ENCODE measurements at regions not wholly inside any gene's neighbourhood (a gene's known extent, or its start where the extent isn't known, plus 50 kb on each side); places are given as distances from the start of the nearest gene placed in this dataset.
"Not testable (repeated sequence)": the region's sequence is repeated elsewhere in the genome, so short reads cannot be mapped to it uniquely, and the experiment has no call there.

DNA sequence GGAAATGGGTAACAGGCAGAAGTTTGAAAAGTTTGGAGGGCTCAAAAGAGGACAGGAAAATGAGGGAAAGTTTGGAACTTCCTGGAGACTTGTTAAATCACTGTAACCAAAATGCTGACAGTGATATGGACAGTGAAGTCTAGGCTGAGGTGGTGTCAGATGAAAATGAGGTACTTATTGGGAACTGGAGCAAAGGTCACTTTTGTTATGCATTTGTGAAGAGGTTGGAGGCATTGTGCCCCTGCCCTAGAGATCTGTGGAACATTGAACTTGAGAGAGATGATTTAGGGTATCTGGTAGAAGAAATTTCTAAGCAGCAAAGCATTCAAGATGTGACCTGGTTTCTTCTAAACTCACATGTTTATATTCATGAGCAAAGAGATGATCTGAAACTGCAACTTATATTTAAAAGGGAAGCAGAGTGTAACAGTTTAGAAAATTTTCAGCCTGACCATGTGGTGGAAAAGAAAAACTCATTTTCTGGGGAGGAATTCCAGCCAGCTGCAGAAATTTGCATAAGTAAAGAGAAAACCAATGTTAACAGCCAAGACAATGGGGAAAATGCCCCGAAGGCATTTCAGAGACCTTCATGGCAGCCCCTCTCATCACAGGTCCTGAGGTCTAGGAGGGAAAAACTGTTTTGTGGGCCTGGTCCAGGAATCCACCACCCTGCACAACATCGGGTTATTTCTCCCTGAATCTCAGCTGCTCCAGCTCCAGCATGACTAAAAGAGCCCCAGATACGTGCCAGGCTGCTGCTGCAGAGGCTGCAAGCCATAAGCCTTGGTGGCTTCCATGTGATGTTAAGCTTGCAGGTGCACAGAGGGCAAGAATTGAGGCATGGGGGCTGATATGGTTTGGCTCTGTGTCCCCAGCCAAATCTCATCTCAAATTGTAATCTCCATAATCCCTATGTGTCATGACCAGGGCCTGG, 632.5 kb upstream of the GNPDA2 start:
- no peak for DNase-seq (ENCODE audit: low spot score)

DNA sequence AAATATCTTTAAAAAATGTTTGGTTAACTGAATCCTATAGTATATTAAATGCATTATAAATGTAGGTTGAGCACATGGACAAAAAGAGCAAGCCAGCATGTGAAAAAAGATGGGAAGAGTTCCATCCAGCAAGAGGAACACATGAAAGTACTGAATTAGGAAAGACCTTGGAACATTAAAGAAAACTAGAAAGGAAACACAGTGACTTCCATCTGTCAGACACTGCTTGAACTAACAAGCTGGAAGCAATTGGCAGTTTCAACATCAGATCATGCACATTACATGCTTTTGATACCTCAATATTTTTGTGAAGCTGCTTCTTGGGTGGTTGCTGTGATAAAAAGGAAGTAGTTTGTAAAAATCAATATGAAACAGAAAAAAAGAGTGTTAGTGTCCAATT, 626.8 kb upstream of the GNPDA2 start:
- no peak for DNase-seq (ENCODE audit: low spot score)

DNA sequence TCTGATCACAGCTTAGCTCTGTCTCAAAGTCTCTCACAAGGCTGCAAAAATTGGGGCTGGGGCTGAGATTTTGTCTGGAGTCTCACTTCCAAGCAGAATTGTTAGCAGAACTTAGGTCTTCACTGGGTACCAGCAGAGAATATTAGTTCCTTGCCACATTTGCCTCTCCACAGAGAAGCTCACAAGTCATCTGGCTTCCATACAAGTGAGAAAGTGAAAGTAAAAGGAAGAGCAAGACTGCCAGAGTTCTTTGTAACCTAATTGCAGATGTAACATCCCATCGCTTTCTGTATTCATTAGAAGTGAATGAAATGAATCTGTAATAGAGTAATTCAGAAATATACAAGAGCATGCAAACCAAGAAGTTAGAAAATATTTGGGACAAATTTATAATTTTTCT, 624.1 kb upstream of the GNPDA2 start:
- no peak for DNase-seq (ENCODE audit: low spot score)

DNA sequence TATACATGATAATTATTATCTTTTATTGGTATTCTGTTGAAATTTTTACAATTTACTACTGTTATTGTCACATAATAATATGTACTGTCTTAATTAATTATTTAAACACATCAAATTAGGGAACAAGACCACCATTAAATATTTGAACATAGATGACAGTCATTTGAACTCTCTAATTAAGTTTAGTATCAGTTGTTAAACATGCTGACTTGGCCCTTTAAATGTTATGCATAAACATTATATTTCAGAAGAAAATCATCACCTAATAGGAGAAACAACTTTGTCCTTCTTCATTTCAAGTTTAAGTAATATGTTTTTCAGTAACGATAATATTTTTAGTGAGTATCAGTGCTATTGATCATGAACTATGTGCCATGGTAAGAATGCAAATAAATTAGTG, 623.5 kb upstream of the GNPDA2 start:
- no peak for DNase-seq (ENCODE audit: low spot score)

DNA sequence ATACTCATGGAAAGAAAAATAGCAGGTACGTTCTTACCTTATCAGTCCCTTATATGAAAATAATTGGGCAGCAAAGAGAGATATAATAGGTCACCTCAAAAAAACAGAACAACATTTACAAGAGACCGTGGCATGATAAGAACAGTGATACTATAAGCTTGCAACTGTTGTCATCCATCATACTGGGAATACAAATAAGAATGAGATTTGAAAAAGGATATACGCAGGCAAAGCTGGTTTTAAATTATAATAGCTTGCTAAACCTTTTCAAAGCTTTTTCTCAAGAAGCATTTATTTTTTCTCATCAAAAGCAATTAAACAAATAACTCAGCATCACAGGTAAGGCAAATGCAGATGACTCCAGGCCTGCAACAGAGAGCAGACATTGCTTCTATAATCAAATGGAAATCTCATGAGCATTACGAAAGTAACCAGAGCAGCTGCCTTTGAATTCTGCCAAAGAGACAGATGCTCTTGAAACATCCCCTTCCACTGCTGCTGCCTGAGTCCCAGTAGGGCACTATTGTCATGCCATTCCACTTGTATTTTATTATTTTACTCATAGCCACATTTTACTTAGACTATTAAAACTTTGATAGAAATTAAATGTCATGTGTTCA, 620.6 kb upstream of the GNPDA2 start:
- no peak for DNase-seq (ENCODE audit: low spot score)

DNA sequence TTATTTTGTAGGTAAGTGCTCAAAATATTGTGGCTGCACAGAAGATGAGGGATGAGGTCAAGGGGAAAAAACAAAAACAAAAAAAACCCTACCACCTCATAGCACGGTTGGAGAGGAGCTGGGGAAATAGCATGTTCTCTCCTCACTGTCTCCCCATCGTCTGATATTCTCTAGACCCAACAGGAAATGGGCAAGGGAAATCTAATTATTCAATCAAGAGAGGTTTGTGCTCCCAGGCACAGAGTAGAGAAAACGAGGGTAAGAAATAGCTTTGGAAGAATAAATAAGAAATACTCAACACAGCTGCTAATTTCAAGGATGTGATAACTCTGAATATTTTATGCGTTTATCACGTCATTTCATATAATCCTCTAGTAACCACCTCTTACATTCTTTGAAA, 619.2 kb upstream of the GNPDA2 start:
- no peak for DNase-seq (ENCODE audit: low spot score)

DNA sequence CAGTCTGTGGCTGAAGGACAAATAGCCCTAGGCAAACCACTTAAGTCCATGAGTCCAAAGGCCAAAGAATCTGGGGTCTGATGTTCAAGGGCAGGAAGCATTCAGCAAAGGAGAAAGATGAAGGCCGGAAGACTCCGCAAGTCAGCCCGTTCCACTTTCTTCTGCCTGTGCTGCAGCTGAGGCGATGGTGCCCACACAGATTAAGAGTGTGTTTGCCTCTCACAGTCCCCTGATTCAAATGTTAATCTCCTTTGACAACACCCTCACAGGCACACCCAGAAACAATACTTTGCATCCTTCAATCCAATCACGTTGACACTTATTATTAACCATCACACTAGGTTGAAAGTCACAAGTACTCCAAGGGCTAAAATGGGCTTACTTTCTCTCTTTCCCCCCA, 605.4 kb upstream of the GNPDA2 start:
- no peak for DNase-seq (ENCODE audit: low spot score)

DNA sequence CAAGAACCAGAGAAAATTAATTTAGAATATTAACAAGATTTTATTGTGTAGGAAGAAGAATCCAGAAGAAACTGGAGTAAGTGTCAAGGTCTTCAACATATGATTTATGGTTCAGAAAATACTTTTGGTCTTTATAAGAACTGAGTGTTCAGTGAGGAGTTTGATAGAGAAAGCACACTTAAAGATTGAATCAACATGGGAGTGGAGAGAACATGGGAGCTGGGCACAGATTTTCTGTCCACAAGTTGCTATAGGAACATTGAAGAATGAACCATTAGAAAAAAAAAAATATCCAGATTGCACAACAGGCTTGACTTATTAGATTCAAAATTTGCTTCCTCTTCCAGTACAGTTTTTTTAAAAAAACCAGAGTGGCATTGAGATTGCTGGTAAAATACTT, 601.2 kb upstream of the GNPDA2 start:
- DNase-seq (ENCODE audit: low spot score), result no peak

DNA sequence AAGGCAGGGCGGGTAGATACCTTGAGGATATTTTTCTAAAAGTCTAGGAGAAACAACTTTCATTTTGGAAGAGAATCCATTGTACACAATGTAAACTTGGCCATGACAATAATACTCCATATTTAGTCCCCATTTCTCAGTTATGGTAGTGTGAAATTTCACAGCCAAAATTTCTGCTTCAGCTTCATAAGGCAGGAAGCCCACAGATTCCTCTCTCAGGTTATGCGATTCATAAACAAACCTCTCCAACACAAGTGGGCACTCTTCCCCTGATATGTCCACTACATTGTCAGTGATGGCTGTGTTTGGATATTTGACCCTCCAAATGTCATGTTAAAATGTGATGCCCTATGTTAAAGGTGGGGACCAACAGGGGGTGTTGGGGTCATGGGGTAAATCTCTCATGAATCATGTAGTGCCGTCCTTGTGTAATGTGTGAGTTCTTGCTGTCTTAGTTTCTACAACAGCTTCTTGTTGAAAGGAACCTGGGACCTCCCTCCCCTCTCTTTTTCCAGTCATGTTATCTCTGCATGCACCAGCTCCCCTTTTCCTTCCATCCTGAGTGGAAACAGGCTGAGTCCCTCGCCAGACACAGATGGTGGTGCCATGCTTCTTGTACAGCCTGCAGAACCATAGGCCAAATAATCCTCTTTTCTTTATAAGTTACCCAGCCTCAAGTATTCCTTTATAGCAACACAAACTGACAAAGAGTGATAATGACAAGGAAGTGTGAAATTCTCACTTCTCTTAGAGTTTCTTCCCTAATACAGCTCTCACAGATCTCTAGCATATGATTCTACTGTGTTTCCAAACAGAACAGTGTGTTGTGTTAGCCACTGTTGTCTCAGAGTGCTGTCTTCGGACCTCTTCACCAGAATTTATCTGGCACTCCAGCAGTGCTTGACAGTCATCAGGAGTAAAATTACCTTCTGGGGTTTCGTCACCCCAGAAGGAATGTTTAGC, 598.4 kb upstream of the GNPDA2 start:
- DNase-seq (ENCODE audit: low spot score), result no peak

DNA sequence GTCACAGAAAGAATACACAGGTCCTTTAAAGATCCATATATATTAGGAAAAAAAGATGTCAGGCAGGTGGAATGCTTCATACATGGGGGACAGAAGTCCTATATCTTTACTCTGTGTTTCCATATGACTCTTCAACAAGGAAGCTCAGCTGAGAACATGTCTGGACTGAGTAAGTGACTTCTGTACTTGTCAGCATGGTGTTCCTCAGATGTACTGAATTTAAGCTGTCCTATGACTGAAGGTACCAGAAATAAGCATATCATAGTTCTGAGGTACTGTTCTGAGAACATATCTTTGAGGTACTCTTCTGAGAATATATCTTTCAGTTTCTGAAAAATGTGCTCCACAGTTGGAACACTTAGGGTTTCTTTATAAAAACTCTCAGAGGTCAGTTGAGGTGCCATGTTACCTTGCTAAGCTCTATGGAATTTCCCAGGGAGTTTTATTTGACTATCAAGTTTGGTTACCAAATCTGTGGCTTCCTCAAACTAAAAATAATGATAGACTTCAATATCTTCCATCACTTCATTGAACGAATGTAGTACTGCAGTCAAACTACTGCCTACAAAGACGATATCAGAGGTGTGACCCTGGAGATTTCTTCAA, 597.2 kb upstream of the GNPDA2 start:
- no peak for DNase-seq (ENCODE audit: low spot score)

DNA sequence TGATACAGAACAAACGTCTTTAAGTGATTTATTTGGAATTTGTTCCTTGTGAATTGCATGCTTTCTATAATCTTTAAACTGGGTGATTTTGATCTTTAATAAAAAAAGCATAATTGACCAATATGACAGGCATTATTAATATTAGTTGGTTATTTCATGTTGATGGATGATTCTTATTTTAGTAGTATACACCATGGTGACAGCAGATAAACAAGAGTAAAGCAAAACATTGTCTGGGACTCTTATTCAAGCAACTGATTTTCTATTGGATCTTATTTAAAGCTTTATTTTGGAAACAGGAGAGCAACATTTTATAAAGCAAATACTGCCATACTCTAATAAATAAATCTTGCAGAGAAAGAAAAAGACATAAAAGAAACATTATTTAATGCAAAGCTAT, 591.4 kb upstream of the GNPDA2 start:
- DNase-seq (ENCODE audit: low spot score), result no peak

DNA sequence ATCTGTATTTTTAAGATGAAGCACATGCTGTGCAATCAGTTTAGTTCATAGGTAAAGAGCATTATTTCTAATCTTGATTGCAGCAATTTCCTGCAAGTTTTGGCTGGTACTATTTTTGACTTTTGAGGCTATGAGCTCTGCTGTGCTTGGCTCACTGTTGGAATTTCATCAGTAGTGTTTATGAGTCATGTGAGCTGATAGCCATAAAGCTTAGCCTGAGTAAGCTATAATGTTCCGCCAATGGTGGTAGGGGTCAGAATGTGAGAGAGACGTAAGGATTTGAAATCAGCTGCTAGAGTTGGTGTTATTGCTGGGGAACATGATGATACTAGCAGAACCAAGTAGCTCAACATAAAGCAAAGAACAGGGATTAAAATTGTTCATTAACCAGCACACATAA, 590.9 kb upstream of the GNPDA2 start:
- DNase-seq (ENCODE audit: low spot score), result no peak

DNA sequence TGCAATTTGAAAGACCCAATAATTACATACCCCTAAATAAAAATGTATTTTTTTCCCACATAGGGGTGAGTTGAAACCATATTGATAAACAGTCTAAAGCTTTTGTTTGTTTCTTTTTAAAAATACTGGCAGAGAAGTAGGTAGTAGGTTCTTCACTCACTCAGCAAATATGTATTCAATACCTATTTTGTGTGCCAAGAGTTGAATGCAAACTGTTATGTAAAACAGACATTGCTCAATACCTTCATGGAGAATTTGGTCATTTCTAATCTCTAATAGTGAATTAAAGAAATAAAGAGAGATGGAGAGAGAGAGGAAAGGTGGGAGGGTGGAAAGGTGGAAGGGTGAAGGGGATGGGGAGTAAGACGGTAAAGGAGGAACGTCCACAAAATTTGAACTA, 589.9 kb upstream of the GNPDA2 start:
- DNase-seq (ENCODE audit: low spot score), result no peak

DNA sequence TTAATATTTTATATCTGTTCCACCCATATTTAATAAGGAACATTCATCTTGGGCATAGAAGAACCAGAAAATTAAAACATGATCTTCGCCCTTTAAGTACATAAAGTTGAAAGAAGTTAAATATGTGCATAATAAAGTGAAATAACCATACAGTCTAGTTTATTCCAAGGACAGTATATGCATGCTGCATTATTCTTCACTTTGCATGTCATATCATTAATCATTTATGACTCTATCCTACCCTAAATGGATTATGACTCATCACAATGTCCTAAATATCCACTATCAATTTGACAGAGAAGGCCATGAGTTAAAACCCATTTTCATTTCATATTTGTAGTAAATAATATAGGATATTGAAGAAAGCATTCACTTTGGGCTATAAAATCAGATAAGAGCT, 576.5 kb upstream of the GNPDA2 start:
- DNase-seq (ENCODE audit: low spot score), result no peak

DNA sequence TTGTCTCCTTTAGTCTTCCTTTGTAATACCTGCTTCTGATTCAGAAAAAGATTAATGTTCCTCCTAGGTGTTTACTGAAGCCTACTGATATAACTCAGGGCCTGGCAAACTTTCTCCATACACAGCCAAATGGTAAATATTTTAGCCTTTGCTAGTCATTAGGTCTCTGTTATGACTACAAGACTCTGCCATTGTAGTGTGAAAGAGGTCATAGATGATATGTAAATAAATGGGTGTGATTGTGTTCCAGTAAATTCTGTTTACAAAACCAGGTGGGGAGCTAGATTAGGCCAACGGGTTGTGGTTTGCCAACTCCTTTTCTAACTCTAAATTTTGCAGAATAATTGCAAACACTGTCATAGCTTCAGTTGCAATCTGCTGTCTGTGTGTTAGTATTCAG, 568.1 kb upstream of the GNPDA2 start:
- DNase-seq (ENCODE audit: low spot score), result no peak

DNA sequence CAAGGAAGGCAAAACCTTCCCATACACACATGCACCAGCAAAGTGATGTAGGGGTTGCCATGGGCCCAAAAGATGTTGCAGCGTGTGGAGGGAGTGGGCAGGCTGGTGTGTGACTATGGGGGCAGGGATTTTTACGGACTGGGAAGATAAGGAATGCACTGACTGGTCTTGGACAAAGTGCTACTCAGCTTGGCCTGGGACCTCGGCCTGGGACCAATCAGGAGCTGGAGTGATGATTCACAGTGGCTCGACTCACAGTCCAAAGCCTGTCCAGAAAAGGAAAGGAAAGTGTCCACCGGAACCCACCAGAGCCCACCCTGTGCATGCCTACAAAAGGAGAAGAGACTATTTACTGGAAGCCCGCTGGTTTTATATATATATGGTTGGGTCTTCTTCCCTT, 567.0 kb upstream of the GNPDA2 start:
- DNase-seq (ENCODE audit: low spot score), result no peak

DNA sequence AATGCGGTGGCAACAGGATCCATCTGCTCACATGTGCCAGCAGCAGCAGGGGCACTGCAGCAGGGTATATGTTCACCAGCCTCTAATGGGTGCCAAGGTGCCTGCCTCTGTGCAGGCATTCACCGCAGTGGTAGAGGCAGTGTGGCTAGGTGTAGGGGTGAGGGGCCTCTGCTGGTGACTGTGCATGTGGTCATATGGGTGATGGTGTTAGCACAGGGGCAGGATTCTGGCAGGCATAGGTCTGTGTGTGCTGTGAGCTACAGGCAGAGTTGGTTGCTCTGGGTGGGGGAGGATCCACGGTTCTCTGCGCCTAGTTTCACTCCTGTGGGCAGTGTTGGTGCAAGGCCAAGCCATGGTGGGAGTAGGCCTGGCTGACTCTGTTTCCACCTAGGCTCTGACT, 566.5 kb upstream of the GNPDA2 start:
- DNase-seq (ENCODE audit: low spot score), result no peak

DNA sequence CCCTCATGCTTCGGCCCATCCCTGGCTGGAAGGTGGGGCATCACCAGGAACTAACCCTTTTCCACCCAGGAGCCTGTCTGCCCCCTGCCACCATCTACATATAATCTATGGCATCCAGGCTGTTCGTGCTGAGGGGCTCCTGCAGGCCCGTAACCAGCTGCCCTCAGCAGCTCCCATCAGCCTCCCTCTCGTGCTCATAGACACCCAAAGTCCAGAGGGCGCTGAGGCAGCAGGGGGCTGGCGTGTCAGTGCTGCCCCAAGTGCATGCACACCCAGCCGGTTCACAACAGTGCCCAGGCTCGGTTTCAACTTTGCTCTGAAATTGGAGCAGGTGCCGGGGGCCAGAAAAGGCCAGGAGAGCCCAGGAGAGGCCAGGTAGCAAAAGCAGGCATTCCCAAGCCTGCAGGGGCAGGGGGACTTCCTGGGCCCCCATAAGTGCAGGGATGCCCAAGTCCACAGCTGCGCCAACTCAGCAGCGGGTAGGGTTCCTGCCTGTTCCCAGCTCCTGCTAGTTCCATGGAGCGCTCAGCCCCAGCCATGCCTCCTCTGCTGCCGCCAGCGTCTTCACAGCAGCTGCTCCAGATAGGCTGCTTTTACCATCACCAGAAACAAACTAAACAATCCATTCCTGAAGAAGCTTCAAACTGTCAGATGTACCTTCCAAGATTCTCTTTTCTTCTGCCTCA, 558.2 kb upstream of the GNPDA2 start:
- no peak for DNase-seq (ENCODE audit: low spot score)

DNA sequence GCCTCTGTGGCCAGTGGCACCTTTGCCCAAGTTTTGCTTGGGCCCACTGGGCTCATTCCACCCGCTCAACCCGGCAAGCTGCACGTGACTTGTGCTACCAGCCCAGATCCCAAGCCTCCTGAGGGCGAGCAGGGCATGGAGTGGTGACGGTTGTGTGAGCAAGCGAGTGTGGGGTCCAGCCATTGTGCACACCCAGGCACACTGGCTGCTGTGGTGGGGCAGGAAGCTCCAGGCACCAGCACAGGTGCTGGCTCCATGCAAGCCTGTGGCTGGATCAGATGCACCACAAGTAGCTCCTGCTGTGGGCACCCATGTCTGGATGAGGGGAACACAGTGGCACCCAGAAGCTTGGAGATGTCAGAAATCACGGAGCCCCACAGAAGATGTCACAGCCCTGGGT, 557.0 kb upstream of the GNPDA2 start:
- no peak for DNase-seq (ENCODE audit: low spot score)

DNA sequence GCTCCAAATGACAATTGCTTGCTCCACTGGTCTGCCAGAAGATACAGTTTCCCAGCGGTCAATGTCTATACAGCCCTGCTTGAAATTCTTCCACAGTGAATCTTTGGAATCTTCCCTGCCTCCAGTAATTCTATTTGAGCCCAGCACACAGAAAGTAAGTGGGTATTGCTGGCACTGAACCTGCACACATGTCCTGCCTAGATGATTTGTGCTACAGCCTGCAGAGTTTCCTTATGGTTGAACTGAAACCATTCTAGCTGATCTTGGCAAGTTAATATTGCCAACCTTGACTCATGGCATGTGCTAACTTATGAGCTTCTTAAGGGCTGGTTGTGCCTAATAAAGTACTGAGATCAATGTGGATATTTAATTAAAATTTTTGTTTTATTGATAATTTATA, 553.8 kb upstream of the GNPDA2 start:
- DNase-seq (ENCODE audit: low spot score), result no peak

DNA sequence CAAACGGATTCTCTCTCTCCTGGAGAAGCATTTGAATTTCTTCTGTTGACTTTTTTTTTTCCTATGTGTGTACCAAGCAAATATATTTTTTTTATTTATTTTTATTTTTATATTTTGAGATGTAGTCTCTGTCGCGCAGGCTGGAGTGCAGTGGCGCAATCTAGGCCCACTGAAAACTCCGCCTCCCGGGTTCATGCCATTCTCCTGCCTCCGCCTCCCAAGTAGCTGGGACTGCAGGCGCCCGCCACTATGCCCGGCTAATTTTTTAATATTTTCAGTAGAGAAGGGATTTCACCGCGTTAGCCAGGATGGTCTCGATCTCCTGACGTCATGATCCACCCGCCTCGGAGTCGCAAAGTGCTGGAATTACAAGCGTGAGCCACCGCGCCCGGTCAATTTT, 549.5 kb upstream of the GNPDA2 start:
- DNase-seq (ENCODE audit: low spot score), result no peak

DNA sequence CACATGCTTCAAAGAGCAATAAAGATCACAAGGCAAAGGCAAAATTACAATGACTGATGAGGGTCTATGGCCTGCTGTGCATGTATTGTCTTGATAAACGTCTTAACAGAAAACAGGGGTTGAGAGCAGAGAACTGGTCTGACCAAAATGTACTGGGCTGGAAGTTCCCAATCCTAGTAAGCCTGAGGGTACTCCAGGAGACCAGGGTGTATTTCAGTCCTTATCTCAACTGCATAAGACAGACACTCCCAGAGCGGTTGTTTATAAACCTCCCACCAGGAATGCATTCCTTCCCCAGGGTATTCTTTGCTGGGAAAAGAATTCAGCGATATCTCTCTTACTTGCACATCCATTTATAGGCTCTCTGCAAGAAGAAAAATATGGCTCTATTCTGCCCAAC, 521.8 kb upstream of the GNPDA2 start:
- DNase-seq (ENCODE audit: low spot score), result not testable (repeated sequence)

Data from activated CD4-positive, alpha-beta T cell treated with anti-CD3 and anti-CD28 coated beads, Interleukin-2, Interleukin-4, amounts not matched to agents 100 ng/mL and 50 ng/mL, durations not matched to agents 16 hours and 8 hours (primary cell).